Activated T-cell treated with anti-CD3 and anti-CD28 coated beads, Interleukin-2, amount 50 U/mL, for 48 hours (primary cell): ENCODE measurements at regions not wholly inside any gene's neighbourhood (a gene's known extent, or its start where the extent isn't known, plus 50 kb on each side); places are given as distances from the start of the nearest gene placed in this dataset.
A peak's percentile ranks its signal among the peaks of the same experiment; 100 is the strongest.
"Not testable (repeated sequence)": the region's sequence is repeated elsewhere in the genome, so short reads cannot be mapped to it uniquely, and the experiment has no call there.

Experiments used
- DNase-seq, 2 experiments: peaks; one replicate each; pipeline ENCODE4 v3.0.0-alpha.2; 2020

- no peak for DNase-seq
These were observed 113.0 kb downstream of the SNRPN start for GRCh38 chr15:25067725-25068309.

- DNase-seq = no peak
These were observed 113.9 kb downstream of the SNRPN start for GRCh38 chr15:25068696-25069095.

GRCh38 chr15:25070353-25070963 is 115.7 kb downstream of the SNRPN start:
- no peak for DNase-seq

DNA sequence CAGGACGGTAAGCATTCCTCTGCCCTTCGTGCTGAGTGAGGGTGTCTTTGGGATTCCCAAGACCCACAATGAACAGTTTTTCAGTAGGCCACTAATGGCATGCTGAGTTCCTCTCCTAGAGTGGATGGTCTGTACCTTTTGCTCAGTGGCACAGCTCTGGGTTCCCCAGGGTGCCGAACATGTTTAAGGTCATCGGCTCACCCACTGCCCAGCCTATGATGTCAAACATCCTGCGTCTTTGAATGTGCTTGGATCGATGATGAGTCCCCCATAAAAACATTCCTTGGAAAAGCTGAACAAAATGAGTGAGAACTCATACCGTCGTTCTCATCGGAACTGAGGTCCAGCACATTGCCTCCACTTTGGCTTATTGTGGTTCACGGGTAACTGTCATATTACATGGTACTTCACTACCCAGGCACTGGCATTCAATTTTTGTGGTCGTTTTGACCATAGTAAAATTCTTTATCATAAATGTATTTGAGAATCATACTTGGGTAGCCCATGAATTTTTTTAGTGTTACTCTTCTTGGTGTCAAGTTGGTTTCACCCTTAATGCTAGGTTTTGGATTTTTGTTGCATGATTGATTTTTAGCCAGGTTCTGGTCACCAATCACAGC is 118.2 kb downstream of the SNRPN start:
- DNase-seq = no peak

DNA sequence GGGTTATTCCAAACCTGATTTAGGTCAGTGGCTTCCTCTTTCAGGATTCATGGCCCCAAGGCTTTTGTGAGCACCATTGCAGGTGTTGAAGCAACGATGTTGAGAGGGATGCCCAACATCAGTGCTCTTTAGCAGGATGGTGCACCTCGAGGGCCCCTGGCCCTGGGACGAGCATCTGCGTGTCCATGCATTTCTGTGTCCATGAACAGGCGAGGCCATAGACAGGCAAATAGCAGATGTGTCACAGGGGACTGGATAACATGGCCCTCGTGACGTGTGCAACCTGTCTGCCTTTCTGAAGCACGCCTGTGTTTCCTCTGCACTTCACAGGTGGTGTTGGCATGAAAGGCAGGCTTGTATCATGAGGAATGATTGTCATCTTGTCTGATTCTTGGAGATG is 132.3 kb downstream of the SNRPN start:
- DNase-seq = no peak

- no peak for DNase-seq
These were observed 133.5 kb downstream of the SNRPN start for GRCh38 chr15:25088261-25088790.

GRCh38 chr15:25089577-25089976 is 134.8 kb downstream of the SNRPN start:
- no peak for DNase-seq

GRCh38 chr15:25090073-25090733 is 135.4 kb downstream of the SNRPN start:
- no peak for DNase-seq

GRCh38 chr15:25091421-25092158 is 136.8 kb downstream of the SNRPN start:
- no peak for DNase-seq

DNA sequence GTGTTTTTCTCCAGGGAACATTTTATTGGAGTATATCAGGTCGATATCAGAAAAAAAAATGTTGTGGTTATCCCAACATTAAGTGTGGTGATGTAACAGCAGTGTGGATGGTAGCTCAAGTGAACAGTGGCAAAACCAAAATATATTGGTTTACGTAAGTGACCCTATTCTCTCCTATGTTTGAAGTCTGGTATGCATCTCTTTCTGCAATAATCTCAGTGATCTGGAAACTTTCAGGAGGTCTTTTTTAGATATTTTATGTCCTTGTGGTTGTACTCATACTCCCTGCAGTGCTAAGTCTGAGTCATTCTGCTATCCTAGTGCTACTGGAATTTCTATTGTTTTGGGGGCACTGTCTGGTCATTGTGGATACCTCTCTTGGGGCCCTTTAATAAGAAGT is 137.9 kb downstream of the SNRPN start:
- DNase-seq = no peak

GRCh38 chr15:25093455-25094029 is 138.8 kb downstream of the SNRPN start:
- no peak for DNase-seq

DNA sequence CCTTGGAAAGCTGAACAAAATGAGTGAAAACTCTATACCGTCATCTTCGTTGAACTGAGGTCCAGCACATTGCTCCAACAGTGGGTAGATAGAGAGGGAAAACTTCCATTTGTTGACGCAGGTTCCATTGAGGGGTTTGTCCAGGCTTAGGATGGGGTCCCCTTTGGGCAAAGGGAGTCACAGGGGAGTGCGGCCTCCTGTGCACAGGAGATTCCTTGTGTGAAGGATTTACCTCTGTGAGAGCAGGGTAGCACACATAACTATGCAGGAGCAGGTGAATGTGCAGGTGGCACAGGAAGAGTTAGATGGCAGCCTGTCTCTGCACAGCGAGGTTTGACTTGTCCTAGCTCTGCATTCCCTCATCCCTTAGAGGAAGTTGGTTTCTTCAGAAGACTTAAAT is 139.3 kb downstream of the SNRPN start:
- DNase-seq = no peak

DNA sequence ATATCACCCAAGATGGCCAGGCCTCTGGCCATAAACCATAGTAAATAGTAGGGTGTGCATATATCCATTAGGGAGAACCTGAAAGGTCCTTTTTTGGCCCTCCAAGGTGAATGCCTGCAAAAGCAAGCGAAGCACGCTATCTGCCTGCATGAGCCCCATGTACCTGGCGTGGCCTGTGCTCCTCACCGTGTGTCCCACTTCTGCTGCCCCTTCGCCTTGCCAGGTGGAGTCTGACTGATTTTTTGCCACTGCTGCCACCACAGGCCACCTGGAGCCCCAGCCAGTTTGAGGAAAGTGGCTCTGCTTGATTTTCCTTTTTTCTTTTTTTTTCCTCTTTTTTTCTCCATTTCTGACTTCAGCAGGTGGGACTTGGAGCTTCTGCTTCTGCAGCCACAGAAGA is 139.7 kb downstream of the SNRPN start:
- DNase-seq = no peak

GRCh38 chr15:25095179-25095578 is 140.4 kb downstream of the SNRPN start:
- DNase-seq = no peak

GRCh38 chr15:25099966-25100365 is 145.2 kb downstream of the SNRPN start:
- not testable (repeated sequence) for DNase-seq

DNA sequence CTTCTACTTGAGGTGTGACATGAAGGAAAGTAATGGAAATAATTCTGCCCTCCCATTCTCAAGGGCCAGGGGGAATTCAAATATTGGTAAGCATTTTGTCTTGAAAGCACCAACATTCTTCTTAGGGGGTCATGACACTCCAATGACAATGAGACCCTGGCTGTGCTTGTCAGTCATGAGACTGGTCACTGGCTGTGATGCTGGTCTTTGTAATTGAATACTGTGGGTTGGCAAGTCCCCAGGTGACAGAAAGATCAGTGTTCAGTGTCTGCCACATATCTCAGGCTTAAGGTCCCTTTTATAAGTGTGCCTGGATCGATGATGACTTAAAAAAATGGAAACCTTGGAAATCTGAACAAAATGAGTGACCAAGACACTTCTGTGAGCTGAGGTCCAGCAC is 151.4 kb downstream of the SNRPN start:
- no peak for DNase-seq

GRCh38 chr15:25133804-25134203 is 179.0 kb downstream of the SNRPN start:
- DNase-seq = no peak

DNA sequence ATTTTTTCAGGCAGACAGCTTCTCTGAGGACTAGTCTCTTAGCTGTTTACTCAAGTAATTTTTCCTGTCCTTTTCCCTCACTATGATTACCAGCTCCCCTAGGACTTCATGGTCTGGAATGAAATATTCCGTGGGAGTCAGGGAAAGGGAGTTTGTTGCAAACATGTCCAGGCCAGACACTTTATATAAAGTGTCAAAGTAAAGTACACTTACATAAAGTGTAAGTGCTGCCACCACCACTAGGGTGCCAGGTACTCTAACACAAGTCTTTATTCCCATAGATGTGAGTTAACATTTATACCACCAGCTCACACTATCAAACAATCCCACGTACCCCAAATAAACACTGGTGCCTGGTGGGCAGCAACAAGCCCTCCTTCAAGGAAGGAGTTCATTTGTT is 179.8 kb downstream of the SNRPN start:
- no peak for DNase-seq

- DNase-seq = no peak
These were observed 181.3 kb downstream of the SNRPN start for GRCh38 chr15:25136119-25136518.

DNA sequence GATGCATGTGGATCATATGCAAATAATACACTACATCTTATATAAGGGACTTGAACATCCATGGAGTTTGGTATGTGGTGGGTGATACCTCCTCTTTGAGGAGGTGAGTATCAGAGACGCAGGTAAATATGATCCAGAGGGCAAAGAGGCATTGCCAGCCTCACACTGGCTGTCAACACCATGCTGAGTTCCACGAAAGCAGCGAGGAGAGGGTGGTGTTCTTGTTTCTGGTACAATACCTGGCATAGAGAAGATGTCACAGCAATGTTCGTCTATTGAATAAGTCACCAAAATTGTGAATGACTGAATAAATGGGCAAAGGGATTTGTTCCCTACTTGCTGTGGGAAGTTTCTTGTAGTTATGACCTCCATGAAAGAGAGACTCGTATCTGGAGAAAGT is 182.2 kb downstream of the SNRPN start:
- no peak for DNase-seq

- no peak for DNase-seq
These were observed 214.5 kb downstream of the SNRPN start for GRCh38 chr15:25169318-25169717.

GRCh38 chr15:25170113-25170731 is 215.4 kb downstream of the SNRPN start:
- DNase-seq = peak; percentile 4 to 5
